HepG2 (cell line): ENCODE measurements at regions not wholly inside any gene's neighbourhood (a gene's known extent, or its start where the extent isn't known, plus 50 kb on each side); places are given as distances from the start of the nearest gene placed in this dataset.

Experiments
- ATF6 ChIP-seq: sonication (generic); formaldehyde crosslinking; conservative IDR thresholded peaks from 2 replicates; pipeline ENCODE4 v1.4.0; 2020; ENCODE audit warnings: missing genetic modification reagents
- BCL6 ChIP-seq: IDR thresholded peaks from 2 replicates; pipeline ENCODE4 v1.6.1; 2016; ENCODE audit warnings: missing genetic modification reagents, missing compliant biosample characterization
- BRF2 ChIP-seq: sonication (generic); formaldehyde crosslinking; IDR thresholded peaks from 2 replicates; pipeline ENCODE4 v1.8.1; 2022; ENCODE audit warnings: mild to moderate bottlenecking, missing genetic modification reagents
- DRAP1 ChIP-seq: IDR thresholded peaks from 2 replicates; pipeline ENCODE4 v1.6.1; 2016; ENCODE audit warnings: missing genetic modification reagents, missing compliant biosample characterization
- FOXA1 ChIP-seq, 2 experiments: fragments of 450-650 bp in 1 of 2; sonication (generic) in 1 of 2; formaldehyde crosslinking in 1 of 2; IDR thresholded peaks; 2 replicates each; pipeline versions ENCODE4 v1.4.0 to v1.6.1; 2016 to 2020; ENCODE audit warnings: missing genetic modification reagents in 1 of 2
- ISL2 ChIP-seq: sonication (generic); formaldehyde crosslinking; IDR thresholded peaks from 2 replicates; pipeline ENCODE4 v1.5.0; 2020; ENCODE audit warnings: missing genetic modification reagents
- KLF9 ChIP-seq: IDR thresholded peaks from 2 replicates; pipeline ENCODE4 v1.6.1; 2016; ENCODE audit warnings: low read depth
- MEF2D ChIP-seq: sonication (generic); formaldehyde crosslinking; IDR thresholded peaks from 2 replicates; pipeline ENCODE4 v1.5.1; 2020; ENCODE audit warnings: mild to moderate bottlenecking, missing genetic modification reagents
- NR2F1 ChIP-seq, 2 experiments: fragments of 450-650 bp in 1 of 2; formaldehyde crosslinking in 1 of 2; IDR thresholded peaks; 2 replicates each; pipeline versions ENCODE4 v1.5.0 to v1.6.1; 2016 to 2020; ENCODE audit warnings: mild to moderate bottlenecking in 1 of 2, missing compliant biosample characterization in 1 of 2, missing genetic modification reagents in 1 of 2, moderate library complexity in 1 of 2
- PRMT3 ChIP-seq: sonication (generic); formaldehyde crosslinking; IDR thresholded peaks from 2 replicates; pipeline ENCODE4 v1.8.1; 2022; ENCODE audit warnings: low read depth, mild to moderate bottlenecking, moderate library complexity, missing genetic modification reagents, borderline replicate concordance
- SP140L ChIP-seq: sonication (generic); formaldehyde crosslinking; IDR thresholded peaks from 2 replicates; pipeline ENCODE4 v1.4.0; 2020; ENCODE audit warnings: missing genetic modification reagents, borderline replicate concordance
- TEAD2 ChIP-seq: sonication (generic); formaldehyde crosslinking; IDR thresholded peaks from 2 replicates; pipeline ENCODE4 v1.9.0; 2021; ENCODE audit warnings: missing genetic modification reagents
- YEATS4 ChIP-seq: sonication (generic); formaldehyde crosslinking; IDR thresholded peaks from 2 replicates; pipeline ENCODE4 v1.4.0; 2020; ENCODE audit warnings: missing genetic modification reagents, borderline replicate concordance
- ZC3H4 ChIP-seq: sonication (generic); formaldehyde crosslinking; IDR thresholded peaks from 2 replicates; pipeline ENCODE4 v1.4.0; 2020; ENCODE audit warnings: missing genetic modification reagents, borderline replicate concordance
- ZNF251 ChIP-seq: sonication (generic); formaldehyde crosslinking; IDR thresholded peaks from 2 replicates; pipeline ENCODE4 v1.9.0; 2021; ENCODE audit warnings: mild to moderate bottlenecking, missing genetic modification reagents
- ZNF281 ChIP-seq: sonication (generic); formaldehyde crosslinking; IDR thresholded peaks from 2 replicates; pipeline ENCODE4 v1.4.0; 2020; ENCODE audit warnings: missing genetic modification reagents, borderline replicate concordance
- ZNF354B ChIP-seq: sonication (generic); formaldehyde crosslinking; IDR thresholded peaks from 2 replicates; pipeline ENCODE4 v1.8.0; 2022; ENCODE audit warnings: mild to moderate bottlenecking, missing genetic modification reagents
- ZNF574 ChIP-seq: sonication (generic); formaldehyde crosslinking; IDR thresholded peaks from 2 replicates; pipeline ENCODE4 v1.4.0; 2020; ENCODE audit warnings: missing genetic modification reagents
- ZNF746 ChIP-seq: sonication (generic); formaldehyde crosslinking; IDR thresholded peaks from 2 replicates; pipeline ENCODE4 v1.8.0; 2022; ENCODE audit warnings: mild to moderate bottlenecking, missing genetic modification reagents
- ZSCAN5A ChIP-seq: sonication (generic); formaldehyde crosslinking; IDR thresholded peaks from 2 replicates; pipeline ENCODE4 v1.8.0; 2022; ENCODE audit warnings: mild to moderate bottlenecking, missing genetic modification reagents, borderline replicate concordance

GRCh38 chr3:40843208-40843624 lies 318.5 kb downstream of the ZNF621 start (continued):
- TF ChIP-seq ZNF574 (CRISPR knock-in tag) (peak; percentile 55; the same call in 1 of the 2 replicates), PRMT3 (CRISPR knock-in tag) (no peak), DRAP1 (CRISPR knock-in tag) (no peak), ZNF251 (CRISPR knock-in tag) (no peak), ZSCAN5A (CRISPR knock-in tag) (peak; percentile 48; the same call in 1 of the 2 replicates), NR2F1 (CRISPR knock-in tag; IDR thresholded peaks at IDR 0.05) (no peak; a peak in 1 of 4 replicates), KLF9 (CRISPR knock-in tag) (no peak), ATF6 (no peak), ZNF746 (CRISPR knock-in tag) (no peak), ZNF281 (CRISPR knock-in tag) (peak; percentile 81; the same call in 1 of the 2 replicates), ZNF354B (CRISPR knock-in tag) (no peak), BRF2 (CRISPR knock-in tag) (no peak), ISL2 (CRISPR knock-in tag) (peak; percentile 98), ZC3H4 (CRISPR knock-in tag) (no peak), TEAD2 (CRISPR knock-in tag) (no peak), YEATS4 (CRISPR knock-in tag) (no peak), MEF2D (CRISPR knock-in tag) (peak; percentile 61; the same call in 1 of the 2 replicates), BCL6 (CRISPR knock-in tag) (peak; percentile 77), SP140L (CRISPR knock-in tag) (peak; percentile 64; the same call in 1 of the 2 replicates), FOXA1 (IDR thresholded peaks at IDR 0.05) (peak; percentile 74), FOXA1 (CRISPR knock-in tag; IDR thresholded peaks at IDR 0.05) (peak; percentile 91)
